Fibroblast of lung (primary cell): ENCODE measurements at regions not wholly inside any gene's neighbourhood (a gene's known extent, or its start where the extent isn't known, plus 50 kb on each side); places are given as distances from the start of the nearest gene placed in this dataset.

Source experiments
- DNase-seq, 2 donors: peaks; one replicate each; pipeline versions ENCODE4 v3.0.0 to v3.0.0-alpha.2; 2010; ENCODE audit warnings: low read depth in 2 of 2
- H2AFZ ChIP-seq: 2 replicates; pipeline ENCODE4 v1.5.1; 2012; ENCODE audit warnings: low read length, control low read depth, inconsistent platforms
- H3K27ac ChIP-seq: 2 replicates; pipeline ENCODE4 v1.5.1; 2011; ENCODE audit warnings: low read length, control low read depth; ENCODE audit not compliant: insufficient read depth
- H3K27me3 ChIP-seq: 2 replicates; pipeline ENCODE4 v1.5.1; 2011; ENCODE audit warnings: mild to moderate bottlenecking, low read length; ENCODE audit not compliant: control insufficient read depth, insufficient read depth
- H3K36me3 ChIP-seq: 2 replicates; pipeline ENCODE4 v1.5.1; 2011; ENCODE audit warnings: low read length; ENCODE audit not compliant: control insufficient read depth, insufficient read depth
- H3K4me1 ChIP-seq: 2 replicates; pipeline ENCODE4 v1.5.1; 2011; ENCODE audit warnings: low read length; ENCODE audit not compliant: control insufficient read depth, insufficient read depth; ENCODE audit errors: extremely low read depth
- H3K4me2 ChIP-seq: 2 replicates; pipeline ENCODE4 v1.5.1; 2011; ENCODE audit warnings: low read length, control low read depth; ENCODE audit not compliant: insufficient read depth; ENCODE audit errors: extremely low read depth
- H3K4me3 ChIP-seq, 4 experiments: fragments of 200-600 bp in 1 of 4; sonication (generic) in 1 of 4; replicated peaks in 1 of 4; 2 replicates each; pipeline ENCODE4 v1.5.1; 2011 to 2016; ENCODE audit warnings: low read length in 4 of 4, low read depth in 3 of 4, mild to moderate bottlenecking in 3 of 4, control low read depth in 2 of 4, inconsistent platforms in 1 of 4, mixed read lengths in 1 of 4; ENCODE audit not compliant: insufficient read depth in 1 of 4; ENCODE audit errors: control extremely low read depth in 1 of 4
- H3K79me2 ChIP-seq: 2 replicates; pipeline ENCODE4 v1.5.1; 2012; ENCODE audit warnings: mild to moderate bottlenecking, low read length, inconsistent platforms; ENCODE audit not compliant: control insufficient read depth, insufficient read depth
- H3K9ac ChIP-seq: 2 replicates; pipeline ENCODE4 v1.5.1; 2011; ENCODE audit warnings: mild to moderate bottlenecking, low read length, control low read depth; ENCODE audit not compliant: insufficient read depth
- H3K9me3 ChIP-seq: 2 replicates; pipeline ENCODE4 v1.5.1; 2012; ENCODE audit warnings: low read depth, low read length; ENCODE audit not compliant: control insufficient read depth, insufficient read depth
- H4K20me1 ChIP-seq: 2 replicates; pipeline ENCODE4 v1.5.1; 2011; ENCODE audit warnings: low read length; ENCODE audit not compliant: control insufficient read depth, insufficient read depth; ENCODE audit errors: extremely low read depth
- CTCF ChIP-seq, 2 donors: IDR thresholded peaks in 1 of 2; conservative IDR thresholded peaks in 1 of 2; 1 replicate in 1 of 2; 2 replicates in 1 of 2; pipeline ENCODE4 v1.5.1; 2011 to 2012; ENCODE audit warnings: low read length in 2 of 2, control low read depth in 1 of 2, inconsistent platforms in 1 of 2, low read depth in 1 of 2, mild to moderate bottlenecking in 1 of 2
- EZH2 ChIP-seq: IDR thresholded peaks from 2 replicates; pipeline ENCODE4 v1.5.1; 2012; ENCODE audit warnings: low read length, control low read depth, mild to moderate bottlenecking; ENCODE audit errors: missing control alignments

GRCh38 chr9:89710697-89711096, 105.9 kb downstream of the GADD45G start:
- Histone ChIP-seq H3K4me2 (no peak overlapping the region), H4K20me1 (no peaks in the 10 kb centered on the region), H2AFZ (no peak overlapping the region), H3K27me3 (no peaks in the 10 kb centered on the region), H3K4me3 (no peak overlapping the region), H3K9me3 (no peaks in the 10 kb centered on the region), H3K9ac (no peak overlapping the region), H3K36me3 (no peaks in the 10 kb centered on the region), H3K4me1 (no peaks in the 10 kb centered on the region), H3K79me2 (no peaks in the 10 kb centered on the region), H3K27ac (no peak overlapping the region)
- TF ChIP-seq EZH2 (no peak), CTCF (conservative IDR thresholded peaks at IDR 0.05 in 1 of 2, IDR thresholded peaks at IDR 0.05 in 1 of 2; ENCODE audit: low read depth in 1 of 2, low read length in 2 of 2) (no peak)
- DNase-seq, result peak; percentile 12 to 27

- Histone ChIP-seq H3K36me3 (no peaks in the 10 kb centered on the region), H4K20me1 (no peaks in the 10 kb centered on the region), H3K79me2 (no peaks in the 10 kb centered on the region), H2AFZ (no peak overlapping the region), H3K4me2 (no peak overlapping the region), H3K4me1 (no peaks in the 10 kb centered on the region), H3K9me3 (no peaks in the 10 kb centered on the region), H3K4me3 (no peak overlapping the region), H3K9ac (no peak overlapping the region), H3K27me3 (no peaks in the 10 kb centered on the region), H3K27ac (no peak overlapping the region)
- DNase-seq, result no peak
- TF ChIP-seq EZH2 (no peak), CTCF (conservative IDR thresholded peaks at IDR 0.05 in 1 of 2, IDR thresholded peaks at IDR 0.05 in 1 of 2; ENCODE audit: low read depth in 1 of 2, low read length in 2 of 2) (no peak)
Measured at GRCh38 chr9:89711866-89712265, 107.1 kb downstream of the GADD45G start.

GRCh38 chr9:89712283-89712682, 107.5 kb downstream of the GADD45G start:
- Histone ChIP-seq H2AFZ (no peak overlapping the region), H3K4me3 (no peak overlapping the region), H3K27ac (no peak overlapping the region), H3K9me3 (no peaks in the 10 kb centered on the region), H4K20me1 (no peaks in the 10 kb centered on the region), H3K36me3 (no peaks in the 10 kb centered on the region), H3K4me2 (no peak overlapping the region), H3K9ac (no peak overlapping the region), H3K79me2 (no peaks in the 10 kb centered on the region), H3K27me3 (no peaks in the 10 kb centered on the region), H3K4me1 (no peaks in the 10 kb centered on the region)
- TF ChIP-seq EZH2, result no peak
- TF ChIP-seq CTCF (conservative IDR thresholded peaks at IDR 0.05 in 1 of 2, IDR thresholded peaks at IDR 0.05 in 1 of 2; ENCODE audit: low read depth in 1 of 2, low read length in 2 of 2), result no peak
- no peak for DNase-seq
